ENCODE measurements at regions not wholly inside any gene's neighbourhood (a gene's known extent, or its start where the extent isn't known, plus 50 kb on each side); places are given as distances from the start of the nearest gene placed in this dataset.

GRCh38 chr6:101341926-101342325, 51.6 kb upstream of the GRIK2 start:
- ChIA-PET POLR2A (no interaction called here), CTCF (ENCODE audit: low intra/inter-chr PET ratio, low total read pairs) (no interaction called here)
- Histone ChIP-seq H3K4me3 (replicated peaks in 1 of 3; ENCODE audit: insufficient read depth in 1 of 3, low read depth in 2 of 3, low read length in 3 of 3) (no peak overlapping the region), H4K20me1 (ENCODE audit: insufficient read depth, low read length) (no peaks in the 10 kb centered on the region), H3K27me3 (ENCODE audit: control insufficient read depth in 1 of 2, insufficient read depth in 2 of 2, low read length in 2 of 2) (no peaks in the 10 kb centered on the region), H3K79me2 (ENCODE audit: insufficient read depth, low read length) (no peaks in the 10 kb centered on the region), H3K9me3 (ENCODE audit: low read length) (no peaks in the 10 kb centered on the region), H3K36me3 (replicated peaks in 1 of 2; ENCODE audit: control insufficient read depth in 1 of 2, insufficient read depth in 2 of 2, low read length in 2 of 2) (no peaks in the 10 kb centered on the region), H3K27ac (ENCODE audit: extremely low read length, insufficient read depth, low read length) (no peak overlapping the region), H2AFZ (ENCODE audit: low read length) (no peak overlapping the region), H3K9ac (ENCODE audit: insufficient read depth, low read depth, low read length) (no peak overlapping the region), H3K4me2 (ENCODE audit: low read depth, low read length) (no peak overlapping the region), H3K4me1 (ENCODE audit: insufficient read depth, low read length) (no peaks in the 10 kb centered on the region)
- in situ Hi-C loops (cut with HindIII; ENCODE audit: extremely low pct_ligation_motif_present, low pct_unique_long_range_greater_than_20kb), result no loop called here
- BruUV-seq (replicated peaks), result no TSS peak
- FAIRE-seq (no peak), ATAC-seq (no peak), DNase-seq (ENCODE audit: low spot score) (no peak)
- WGBS (ENCODE audit: low lambda C conversion rate), result 5% methylated on average over 1 of the region's 1 CpG
- TF ChIP-seq HNRNPL (IDR thresholded peaks at IDR 0.05; ENCODE audit: low read depth, low read length) (no peak), MTF1 (CRISPR knock-in tag; IDR thresholded peaks at IDR 0.05) (no peak), MBNL3 (CRISPR knock-in tag; conservative IDR thresholded peaks at IDR 0.05) (no peak), ZNF441 (CRISPR knock-in tag; IDR thresholded peaks at IDR 0.05; ENCODE audit: borderline replicate concordance) (no peak)
- intact Hi-C loops (cut with micrococcal nuclease; ENCODE audit: unreplicated experiment), result no loop called here
